HFF-Myc (cell line): ENCODE measurements at regions not wholly inside any gene's neighbourhood (a gene's known extent, or its start where the extent isn't known, plus 50 kb on each side); places are given as distances from the start of the nearest gene placed in this dataset.

Experiments
- DNase-seq: peaks from one replicate; pipeline ENCODE4 v3.0.0-alpha.2; 2011; ENCODE audit warnings: low read depth; ENCODE audit errors: extremely low read depth
- H3K4me3 ChIP-seq: replicated peaks from 2 replicates; pipeline ENCODE4 v1.5.1; 2011; ENCODE audit warnings: low read depth, mild to moderate bottlenecking, control low read depth, low read length
- TF ChIP-seq, protein P1 (sequence below): IDR thresholded peaks from 2 replicates; pipeline ENCODE4 v1.5.1; 2012; ENCODE audit warnings: mild to moderate bottlenecking, low read depth, low read length, control low read depth; ENCODE audit errors: missing control alignments

DNA sequence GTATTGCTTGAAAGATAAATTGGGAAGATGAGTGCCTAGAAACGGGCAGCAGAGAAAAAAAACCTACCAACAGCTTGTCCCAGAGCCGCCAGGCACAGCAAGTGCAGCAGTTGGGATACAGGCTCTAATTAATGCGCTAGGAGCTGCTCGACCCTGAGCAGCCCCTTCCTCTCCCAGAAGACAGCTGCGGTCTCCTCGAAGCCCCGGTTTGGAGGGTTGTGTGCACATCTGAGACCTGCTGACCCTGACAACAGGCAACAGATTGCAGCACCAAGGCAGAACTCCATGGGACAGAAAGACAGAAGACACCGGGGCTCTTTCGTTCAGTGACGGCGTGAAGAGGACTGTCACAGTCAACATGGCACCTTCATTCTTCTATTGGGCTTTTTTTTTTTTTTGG lies 101.4 kb downstream of the TSEN15 start:
- no peak for DNase-seq
- TF ChIP-seq, protein P1, sequence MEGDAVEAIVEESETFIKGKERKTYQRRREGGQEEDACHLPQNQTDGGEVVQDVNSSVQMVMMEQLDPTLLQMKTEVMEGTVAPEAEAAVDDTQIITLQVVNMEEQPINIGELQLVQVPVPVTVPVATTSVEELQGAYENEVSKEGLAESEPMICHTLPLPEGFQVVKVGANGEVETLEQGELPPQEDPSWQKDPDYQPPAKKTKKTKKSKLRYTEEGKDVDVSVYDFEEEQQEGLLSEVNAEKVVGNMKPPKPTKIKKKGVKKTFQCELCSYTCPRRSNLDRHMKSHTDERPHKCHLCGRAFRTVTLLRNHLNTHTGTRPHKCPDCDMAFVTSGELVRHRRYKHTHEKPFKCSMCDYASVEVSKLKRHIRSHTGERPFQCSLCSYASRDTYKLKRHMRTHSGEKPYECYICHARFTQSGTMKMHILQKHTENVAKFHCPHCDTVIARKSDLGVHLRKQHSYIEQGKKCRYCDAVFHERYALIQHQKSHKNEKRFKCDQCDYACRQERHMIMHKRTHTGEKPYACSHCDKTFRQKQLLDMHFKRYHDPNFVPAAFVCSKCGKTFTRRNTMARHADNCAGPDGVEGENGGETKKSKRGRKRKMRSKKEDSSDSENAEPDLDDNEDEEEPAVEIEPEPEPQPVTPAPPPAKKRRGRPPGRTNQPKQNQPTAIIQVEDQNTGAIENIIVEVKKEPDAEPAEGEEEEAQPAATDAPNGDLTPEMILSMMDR = no peak
- H3K4me3 ChIP-seq = no peak overlapping the region

- TF ChIP-seq, protein P1 = no peak
- H3K4me3 ChIP-seq = no peak overlapping the region
- DNase-seq = no peak
Observed at GRCh38 chr1:184153731-184154130, 102.2 kb downstream of the TSEN15 start.

DNA sequence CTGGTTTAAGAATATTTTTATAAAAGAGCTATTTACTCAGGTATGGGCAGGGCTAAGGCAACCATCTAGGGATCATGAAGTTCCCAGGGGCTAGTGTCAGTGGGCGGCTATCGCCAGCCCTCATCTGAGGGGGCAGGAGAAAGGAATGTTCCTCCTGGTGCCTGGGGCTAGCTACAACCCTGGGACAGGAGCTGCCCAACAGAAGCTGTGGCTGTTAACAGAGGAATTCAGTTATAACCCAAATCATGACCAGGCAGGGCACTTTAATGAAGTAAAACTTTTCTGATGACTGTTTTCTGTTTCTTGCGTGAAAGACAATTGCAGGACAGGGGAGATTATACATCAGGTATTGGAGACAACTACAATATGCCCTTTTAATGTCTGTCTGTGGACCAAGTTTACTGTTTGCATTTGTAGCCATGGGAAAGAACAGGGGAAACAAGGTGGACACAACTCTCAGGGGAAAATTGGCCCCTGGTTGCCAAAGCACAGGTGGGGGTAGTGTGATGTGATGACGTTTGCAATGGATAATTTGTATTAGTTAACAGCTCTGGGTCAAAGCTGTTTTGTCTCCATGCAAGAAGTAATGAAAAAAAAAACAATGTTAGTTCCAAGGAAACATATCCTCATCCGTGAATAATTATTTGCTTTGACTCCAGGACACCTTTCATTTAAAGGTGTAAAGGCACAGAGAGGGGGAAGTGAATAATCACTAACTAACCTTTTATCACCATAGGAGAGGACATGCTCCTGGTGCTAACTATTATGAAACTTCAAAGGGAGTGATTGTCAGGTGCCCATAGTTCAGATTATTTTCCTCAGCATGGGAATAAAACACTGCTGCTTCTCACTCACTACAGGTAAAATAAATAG lies 105.2 kb downstream of the TSEN15 start:
- no peak for DNase-seq
- no peak overlapping the region for H3K4me3 ChIP-seq

DNA sequence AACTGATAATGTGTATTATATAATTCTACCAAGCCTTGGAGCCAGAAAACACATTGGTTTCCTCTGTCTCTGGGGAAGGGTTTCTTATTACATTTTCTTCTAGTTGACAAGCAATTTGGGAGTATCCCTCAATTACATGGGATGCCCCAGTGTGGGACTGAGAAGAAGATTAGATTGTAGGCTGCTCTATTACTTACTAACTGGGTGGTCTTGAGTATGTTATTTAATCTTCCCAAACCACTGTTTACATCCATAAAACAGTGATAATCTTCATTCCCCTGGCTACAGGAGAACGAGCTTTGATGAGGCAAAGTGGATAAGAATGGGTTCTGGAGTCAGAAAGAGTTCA lies 105.8 kb downstream of the TSEN15 start:
- TF ChIP-seq, protein P1 = no peak
- DNase-seq = no peak
- H3K4me3 ChIP-seq = no peak overlapping the region

More for the DNA sequence above, 105.2 kb downstream of the TSEN15 start:
- TF ChIP-seq, protein P1 = no peak

DNA sequence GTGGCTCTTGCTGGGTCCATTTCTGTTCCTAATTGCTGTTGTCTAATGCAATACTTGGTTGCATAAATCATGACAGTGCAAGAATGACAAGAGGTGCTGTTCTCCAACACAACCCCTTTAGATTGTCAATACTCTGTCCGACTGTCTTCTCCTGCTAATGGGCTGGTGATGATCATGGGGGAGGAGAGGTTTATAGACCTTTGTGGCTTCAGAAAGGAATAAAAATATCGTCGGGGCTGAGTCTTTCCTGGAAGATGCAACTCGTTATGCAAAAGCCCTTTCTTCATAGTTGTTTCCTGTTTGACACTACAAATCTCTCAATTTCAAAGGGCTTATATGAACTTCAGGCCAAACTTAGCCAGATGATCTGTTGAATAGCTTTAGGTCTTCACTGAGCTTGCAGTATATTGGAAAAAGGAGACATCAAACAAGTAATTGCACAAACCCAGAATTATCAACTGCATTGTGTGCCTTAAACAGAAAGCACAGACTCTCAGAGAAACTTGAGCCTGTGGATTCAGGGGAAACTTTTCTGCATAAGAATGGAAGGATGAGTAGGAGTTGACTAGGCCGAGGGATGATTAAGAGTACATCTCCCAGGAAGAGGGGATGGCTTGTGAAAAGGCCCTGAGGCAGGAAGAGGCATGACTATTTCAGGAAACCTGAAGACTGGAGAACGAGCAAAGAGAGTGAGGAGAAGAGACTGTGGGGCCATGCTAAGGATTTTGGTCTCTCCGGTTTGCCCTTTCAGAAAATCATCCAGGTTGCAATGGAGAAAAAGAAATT lies 107.6 kb downstream of the TSEN15 start:
- no peak for DNase-seq
- H3K4me3 ChIP-seq = no peak overlapping the region
- TF ChIP-seq, protein P1 = no peak

DNA sequence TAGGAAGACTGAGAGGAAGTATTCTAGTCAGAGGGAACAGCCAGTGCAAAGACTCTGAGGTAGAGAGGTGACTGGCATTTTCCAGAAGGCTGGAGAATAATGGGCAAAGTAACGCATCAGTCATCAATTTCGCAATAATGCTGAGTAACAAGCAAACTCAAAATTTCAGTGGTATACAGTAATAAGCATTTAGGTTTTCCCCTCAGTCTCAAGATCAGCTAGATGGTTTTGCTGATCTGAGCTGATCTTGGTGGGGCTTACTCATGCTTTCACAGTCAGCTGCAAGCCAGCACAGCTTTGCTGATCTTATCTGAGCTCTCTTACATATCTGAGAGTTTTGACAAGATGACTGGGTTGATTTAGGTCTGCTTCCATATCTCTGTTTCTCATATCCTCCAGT lies 108.7 kb downstream of the TSEN15 start:
- no peak for DNase-seq
- no peak overlapping the region for H3K4me3 ChIP-seq
- TF ChIP-seq, protein P1 = no peak
